GM10248 (cell line): ENCODE measurements at regions not wholly inside any gene's neighbourhood (a gene's known extent, or its start where the extent isn't known, plus 50 kb on each side); places are given as distances from the start of the nearest gene placed in this dataset.

Experiments used
- CTCF ChIA-PET: fragments of 300-600 bp; sonication (Branson Sonifier 250); formaldehyde crosslinking; extraction: SDS; loops from one replicate; lab custom pipeline; 2021; ENCODE audit warnings: antibody characterized with exemption; lab: Yijun Ruan, JAX
- POLR2A ChIA-PET: fragments of 350-650 bp; sonication (Branson Sonifier 250); formaldehyde crosslinking; extraction: SDS; loops from one replicate; lab custom pipeline; 2020; ENCODE audit warnings: antibody characterized with exemption; lab: Yijun Ruan, JAX
- DNase-seq: peaks from one replicate; pipeline ENCODE4 v3.0.0; 2012; ENCODE audit errors: extremely low spot score
- CTCF ChIP-seq: IDR thresholded peaks from 2 replicates; pipeline ENCODE4 v1.5.1; 2012; ENCODE audit warnings: mild to moderate bottlenecking, low read depth; ENCODE audit errors: extremely low read depth, missing control alignments, control extremely low read depth

DNA sequence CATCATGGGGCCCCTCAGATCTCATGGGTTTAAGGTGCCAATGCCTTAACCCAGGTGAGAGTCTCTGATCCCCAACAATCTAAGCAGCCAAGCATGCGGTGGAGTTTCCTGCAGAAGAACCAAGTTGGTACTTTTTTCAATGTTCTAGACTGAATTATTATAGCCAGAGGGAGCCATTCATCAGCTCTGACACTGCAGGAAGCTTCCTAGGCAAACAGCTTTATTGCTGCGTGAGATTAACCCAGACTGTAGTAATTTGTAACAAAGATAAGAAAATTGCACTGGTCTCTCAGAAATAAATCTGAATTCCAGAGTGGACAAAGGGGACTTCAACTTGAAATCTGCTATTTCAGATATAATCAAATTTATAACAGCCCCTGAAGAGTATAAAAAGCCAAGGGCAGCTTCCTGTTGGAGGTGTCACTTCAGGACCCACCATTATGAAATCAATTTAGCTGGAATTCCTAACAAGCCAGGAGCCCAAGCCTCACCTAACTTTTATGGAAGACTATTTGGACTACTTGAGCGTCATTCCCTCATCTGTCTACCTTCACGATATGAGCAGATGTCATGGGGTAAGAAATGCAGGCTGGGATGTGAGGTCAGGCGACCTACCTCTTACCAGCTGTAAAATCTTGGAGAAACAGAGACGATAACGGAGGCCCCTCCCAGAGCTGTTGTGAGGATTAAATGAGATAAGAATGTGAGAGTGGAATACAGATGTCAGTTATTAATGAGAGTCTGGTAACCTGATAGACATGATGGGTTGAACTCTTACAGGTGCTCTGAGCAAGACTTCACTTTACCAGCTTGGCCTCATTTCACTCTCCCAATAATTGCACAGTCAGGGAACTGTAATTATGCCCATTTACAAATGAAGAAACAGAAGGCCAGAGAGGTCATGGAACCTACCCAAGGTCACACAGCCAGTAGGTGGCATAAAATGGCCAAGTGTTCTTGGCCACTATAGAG, 135.1 kb downstream of the RRAGC start:
- POLR2A ChIA-PET, result no interaction called here
- no peak for TF ChIP-seq CTCF
- CTCF ChIA-PET, result no interaction called here
- DNase-seq, result no peak

DNA sequence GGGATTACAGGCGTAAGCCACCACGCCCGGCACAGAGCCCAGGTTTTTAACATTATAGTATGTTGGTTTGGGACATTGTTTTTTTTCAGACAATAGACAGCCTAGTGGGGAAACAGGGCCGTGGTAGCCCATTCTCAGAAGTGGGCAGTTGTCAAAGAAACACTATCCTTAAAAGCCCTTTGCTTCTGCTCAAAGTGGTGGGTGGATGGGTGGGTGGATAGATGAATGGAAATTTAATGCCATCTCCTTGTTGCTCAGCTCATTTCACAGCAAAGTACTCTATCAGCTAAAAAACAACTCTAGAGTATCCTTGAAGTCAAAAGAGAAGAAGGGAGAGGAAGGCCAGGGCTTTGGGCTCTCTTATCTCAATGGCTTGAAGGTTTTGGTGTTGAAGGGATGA, 137.8 kb downstream of the RRAGC start:
- no peak for TF ChIP-seq CTCF
- no peak for DNase-seq
- ChIA-PET CTCF (no interaction called here), POLR2A (no interaction called here)

DNA sequence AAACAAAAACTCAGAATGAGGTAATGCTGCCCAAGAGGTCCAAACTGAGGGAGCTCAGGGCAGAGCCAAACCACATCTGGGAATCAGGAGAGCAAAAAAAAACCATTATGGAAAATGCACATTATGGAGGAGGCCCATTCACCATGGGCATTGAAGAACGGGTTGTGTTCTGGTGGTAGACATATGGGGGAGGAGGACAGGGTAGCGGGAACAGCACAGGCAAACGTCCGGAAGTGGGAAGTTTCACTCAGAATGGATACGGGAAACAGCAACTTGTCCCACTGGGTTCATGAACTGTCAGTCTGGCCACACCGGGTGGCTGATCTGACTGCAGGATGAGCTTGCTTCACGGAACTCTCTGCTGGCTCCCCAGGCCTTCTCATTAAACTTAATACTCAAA, 139.7 kb downstream of the RRAGC start:
- no peak for DNase-seq
- ChIA-PET POLR2A (interaction anchor here (0.7 kb wide), 1 partner anchor 945 kb away, joined by 4 read pairs; no protein-coding TSS in a partner anchor), CTCF (interaction anchor here (1.5 to 1.7 kb wide), 2 partner anchors 12 to 17 kb away, joined by 4 to 5 read pairs; no protein-coding TSS in a partner anchor)
- TF ChIP-seq CTCF, result no peak

- no peak for TF ChIP-seq CTCF
- ChIA-PET POLR2A (no interaction called here), CTCF (interaction anchor here (1.2 to 1.5 kb wide), 2 partner anchors 9 to 13 kb away, joined by 3 read pairs; no protein-coding TSS in a partner anchor)
- no peak for DNase-seq
Measured at GRCh38 chr1:38718031-38718430, 141.5 kb downstream of the RRAGC start.

DNA sequence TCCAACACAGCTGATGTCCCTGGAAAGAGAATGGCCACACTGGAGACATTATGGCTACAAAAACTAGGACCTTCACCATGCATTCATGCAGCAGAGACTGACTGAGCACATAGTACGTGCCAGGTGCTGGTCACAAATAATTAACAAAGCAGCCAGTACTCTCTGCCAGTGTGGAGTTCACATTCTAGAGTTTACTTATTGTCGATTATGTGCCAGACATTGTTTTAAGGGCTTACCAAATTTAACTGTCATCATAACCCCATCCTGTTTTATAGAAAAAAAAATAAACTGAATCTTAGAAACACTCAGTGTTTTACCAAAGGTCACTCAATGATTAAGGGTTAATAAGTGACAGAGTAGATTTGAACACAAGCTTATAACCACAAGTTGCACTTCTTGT, 143.3 kb downstream of the RRAGC start:
- CTCF ChIA-PET, result no interaction called here
- DNase-seq, result no peak
- POLR2A ChIA-PET, result no interaction called here
- no peak for TF ChIP-seq CTCF

DNA sequence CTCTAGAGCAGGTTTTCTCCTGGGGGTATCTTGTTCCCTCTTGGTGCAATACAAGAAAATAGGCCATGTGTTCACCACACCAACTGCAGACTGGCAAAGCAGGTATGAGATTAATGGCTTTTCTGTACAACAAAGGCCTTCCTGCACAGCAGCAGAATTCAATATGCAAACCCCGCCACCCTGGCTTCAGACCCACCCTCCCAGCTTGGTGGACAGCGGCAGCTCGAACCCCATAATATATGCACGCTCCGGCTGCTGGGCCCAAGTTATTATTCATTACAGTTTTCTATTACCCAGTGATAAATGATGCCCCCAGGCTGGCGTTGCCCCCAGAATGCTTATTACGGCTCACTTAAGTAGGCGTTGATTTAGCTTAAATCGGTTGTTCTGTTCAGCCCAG, 144.2 kb downstream of the RRAGC start:
- POLR2A ChIA-PET, result no interaction called here
- CTCF ChIA-PET, result no interaction called here
- DNase-seq, result no peak
- TF ChIP-seq CTCF, result no peak
